ENCODE measurements at regions not wholly inside any gene's neighbourhood (a gene's known extent, or its start where the extent isn't known, plus 50 kb on each side); places are given as distances from the start of the nearest gene placed in this dataset.

- TF ChIP-seq, protein P1, sequence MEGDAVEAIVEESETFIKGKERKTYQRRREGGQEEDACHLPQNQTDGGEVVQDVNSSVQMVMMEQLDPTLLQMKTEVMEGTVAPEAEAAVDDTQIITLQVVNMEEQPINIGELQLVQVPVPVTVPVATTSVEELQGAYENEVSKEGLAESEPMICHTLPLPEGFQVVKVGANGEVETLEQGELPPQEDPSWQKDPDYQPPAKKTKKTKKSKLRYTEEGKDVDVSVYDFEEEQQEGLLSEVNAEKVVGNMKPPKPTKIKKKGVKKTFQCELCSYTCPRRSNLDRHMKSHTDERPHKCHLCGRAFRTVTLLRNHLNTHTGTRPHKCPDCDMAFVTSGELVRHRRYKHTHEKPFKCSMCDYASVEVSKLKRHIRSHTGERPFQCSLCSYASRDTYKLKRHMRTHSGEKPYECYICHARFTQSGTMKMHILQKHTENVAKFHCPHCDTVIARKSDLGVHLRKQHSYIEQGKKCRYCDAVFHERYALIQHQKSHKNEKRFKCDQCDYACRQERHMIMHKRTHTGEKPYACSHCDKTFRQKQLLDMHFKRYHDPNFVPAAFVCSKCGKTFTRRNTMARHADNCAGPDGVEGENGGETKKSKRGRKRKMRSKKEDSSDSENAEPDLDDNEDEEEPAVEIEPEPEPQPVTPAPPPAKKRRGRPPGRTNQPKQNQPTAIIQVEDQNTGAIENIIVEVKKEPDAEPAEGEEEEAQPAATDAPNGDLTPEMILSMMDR (IDR thresholded peaks at IDR 0.05): no peak
- TF ChIP-seq BHLHE40 (IDR thresholded peaks at IDR 0.05; ENCODE audit: low read depth, low read length) (no peak), POLR2A (IDR thresholded peaks at IDR 0.05; ENCODE audit: low read length) (no peak)
These were observed 463.9 kb downstream of the MTRR start for GRCh38 chr5:8332666-8333445.
